ENCODE measurements at regions not wholly inside any gene's neighbourhood (a gene's known extent, or its start where the extent isn't known, plus 50 kb on each side); places are given as distances from the start of the nearest gene placed in this dataset.

GRCh38 chr11:80970037-80970436, 1529.2 kb upstream of the TENM4 start:
- Histone ChIP-seq H3K27ac (no peak overlapping the region), H3K36me3 (no peaks in the 10 kb centered on the region), H4K20me1 (ENCODE audit: low read depth) (no peaks in the 10 kb centered on the region), H3K4me2 (no peak overlapping the region), H3K79me2 (ENCODE audit: low read depth) (no peaks in the 10 kb centered on the region), H3K9me3 (ENCODE audit: low read depth) (no peaks in the 10 kb centered on the region), H3K4me3 (no peak overlapping the region), H2AFZ (replicated peaks) (no peak overlapping the region), H3K9ac (no peak overlapping the region), H3K4me1 (no peaks in the 10 kb centered on the region), H3K27me3 (no peaks in the 10 kb centered on the region), H3F3A (ENCODE audit: low read depth) (no peaks in the 10 kb centered on the region)
- no peaks in the 10 kb centered on the region for H3K9me3 Mint-ChIP-seq
- H3K27me3 Mint-ChIP-seq (ENCODE audit: insufficient read depth, low read depth): no peaks in the 10 kb centered on the region
- DNase-seq (ENCODE audit: low spot score): no peak
- H3K36me3 Mint-ChIP-seq: no peaks in the 10 kb centered on the region
- TF ChIP-seq EZH2phosphoT487 (IDR thresholded peaks at IDR 0.05) (no peak), EZH2 (IDR thresholded peaks at IDR 0.05) (no peak), CTCF (IDR thresholded peaks at IDR 0.05) (no peak)
- no peak overlapping the region for H3K27ac Mint-ChIP-seq
- no peaks in the 10 kb centered on the region for H3K4me1 Mint-ChIP-seq
- no peak overlapping the region for H3K4me3 Mint-ChIP-seq

GRCh38 chr11:80967649-80968048, 1526.8 kb upstream of the TENM4 start:
- no peaks in the 10 kb centered on the region for H3K27me3 ChIP-seq
- H3K4me3 ChIP-seq: no peak overlapping the region
- H3K9me3 ChIP-seq (ENCODE audit: low read depth): no peaks in the 10 kb centered on the region
- no peak overlapping the region for H3K27ac ChIP-seq
- no peak for DNase-seq (ENCODE audit: low spot score)
- no peak overlapping the region for H3K9ac ChIP-seq
- H4K20me1 ChIP-seq (ENCODE audit: low read depth): no peaks in the 10 kb centered on the region
- H3K36me3 ChIP-seq: no peaks in the 10 kb centered on the region
- Mint-ChIP-seq H3K9me3 (no peaks in the 10 kb centered on the region), H3K4me3 (no peak overlapping the region), H3K36me3 (no peaks in the 10 kb centered on the region), H3K4me1 (no peaks in the 10 kb centered on the region), H3K27ac (no peak overlapping the region), H3K27me3 (ENCODE audit: insufficient read depth, low read depth) (peaks cover 2% of the 10 kb centered on the region)
- TF ChIP-seq EZH2phosphoT487 (IDR thresholded peaks at IDR 0.05) (no peak), CTCF (IDR thresholded peaks at IDR 0.05) (no peak)
- no peaks in the 10 kb centered on the region for H3K79me2 ChIP-seq (ENCODE audit: low read depth)
- H2AFZ ChIP-seq (replicated peaks): no peak overlapping the region
- H3K4me1 ChIP-seq: no peaks in the 10 kb centered on the region
- H3K4me2 ChIP-seq: no peak overlapping the region
- no peaks in the 10 kb centered on the region for H3F3A ChIP-seq (ENCODE audit: low read depth)

GRCh38 chr11:80960381-80961029, 1519.7 kb upstream of the TENM4 start:
- Histone ChIP-seq H4K20me1 (ENCODE audit: low read depth) (no peaks in the 10 kb centered on the region), H3K4me3 (no peak overlapping the region), H3F3A (ENCODE audit: low read depth) (no peaks in the 10 kb centered on the region), H3K79me2 (ENCODE audit: low read depth) (no peaks in the 10 kb centered on the region), H3K4me1 (no peaks in the 10 kb centered on the region), H3K27ac (no peak overlapping the region), H3K4me2 (no peak overlapping the region), H3K27me3 (no peaks in the 10 kb centered on the region), H3K36me3 (no peaks in the 10 kb centered on the region), H2AFZ (replicated peaks) (no peak overlapping the region), H3K9ac (no peak overlapping the region), H3K9me3 (ENCODE audit: low read depth) (no peaks in the 10 kb centered on the region)
- Mint-ChIP-seq H3K4me3 (no peak overlapping the region), H3K4me1 (no peaks in the 10 kb centered on the region), H3K27ac (no peak overlapping the region), H3K9me3 (no peaks in the 10 kb centered on the region), H3K27me3 (ENCODE audit: insufficient read depth, low read depth) (peaks cover 5% of the 10 kb centered on the region), H3K36me3 (no peaks in the 10 kb centered on the region)
- TF ChIP-seq CTCF (IDR thresholded peaks at IDR 0.05) (no peak), EZH2phosphoT487 (IDR thresholded peaks at IDR 0.05) (no peak), EZH2 (IDR thresholded peaks at IDR 0.05) (no peak)
- DNase-seq (ENCODE audit: low spot score): no peak

Data from neural progenitor cell (in vitro differentiated cells).